RPMI8226 (cell line): ENCODE measurements at regions not wholly inside any gene's neighbourhood (a gene's known extent, or its start where the extent isn't known, plus 50 kb on each side); places are given as distances from the start of the nearest gene placed in this dataset.
"Not testable (repeated sequence)": the region's sequence is repeated elsewhere in the genome, so short reads cannot be mapped to it uniquely, and the experiment has no call there.

Experiments
- DNase-seq: peaks from one replicate; pipeline ENCODE4 v3.0.0-alpha.2; 2015

DNA sequence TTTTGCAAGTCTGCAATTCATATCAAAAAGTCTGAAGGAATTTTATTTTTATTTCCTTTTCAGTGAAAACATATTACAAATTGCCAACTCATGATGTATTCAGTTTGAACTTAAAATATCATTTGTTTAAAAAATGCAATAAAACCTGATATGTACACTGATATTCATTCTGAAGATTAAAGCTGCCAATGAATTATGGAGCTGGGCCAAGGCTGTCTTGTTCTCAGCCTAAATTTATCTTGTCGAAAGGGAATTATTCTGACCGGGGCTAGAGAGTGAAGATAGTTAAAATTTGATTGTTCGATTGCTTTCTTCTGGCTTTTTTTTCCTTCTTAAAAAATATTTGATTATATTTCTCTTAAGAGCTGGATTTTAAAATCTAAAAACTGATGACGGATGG is 54.0 kb upstream of the RBFOX1 start:
- no peak for DNase-seq

DNA sequence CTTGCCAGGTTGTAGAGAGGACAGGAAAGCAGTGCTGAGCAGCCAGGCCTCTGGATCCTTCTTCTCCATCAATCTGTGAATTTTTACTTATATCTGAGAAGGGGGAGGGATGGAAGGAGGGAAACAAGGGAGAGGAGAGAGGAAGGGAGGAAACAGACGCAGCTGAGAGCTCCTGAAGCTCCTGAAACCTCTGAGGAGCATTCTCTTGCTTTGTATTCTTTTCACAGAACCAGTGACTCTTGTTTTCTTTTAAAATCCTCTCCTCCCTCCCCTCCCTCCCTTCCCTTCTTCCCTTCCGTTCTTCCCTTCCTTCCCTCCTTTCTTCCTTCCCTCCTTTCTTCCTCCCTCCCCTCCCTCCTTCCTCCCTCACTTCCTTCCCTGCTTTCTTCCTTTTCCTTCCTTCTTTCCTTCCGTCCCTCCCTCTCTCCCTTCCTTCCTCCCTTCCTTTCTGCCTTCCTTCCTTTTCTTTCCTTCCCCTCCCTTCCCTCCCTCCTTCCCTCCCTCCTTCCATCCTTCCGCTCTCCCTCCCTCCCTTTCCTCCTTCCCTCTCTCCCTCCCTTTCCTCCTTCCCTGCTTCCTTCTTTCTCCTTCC is 60.0 kb upstream of the RBFOX1 start:
- DNase-seq = no peak

DNA sequence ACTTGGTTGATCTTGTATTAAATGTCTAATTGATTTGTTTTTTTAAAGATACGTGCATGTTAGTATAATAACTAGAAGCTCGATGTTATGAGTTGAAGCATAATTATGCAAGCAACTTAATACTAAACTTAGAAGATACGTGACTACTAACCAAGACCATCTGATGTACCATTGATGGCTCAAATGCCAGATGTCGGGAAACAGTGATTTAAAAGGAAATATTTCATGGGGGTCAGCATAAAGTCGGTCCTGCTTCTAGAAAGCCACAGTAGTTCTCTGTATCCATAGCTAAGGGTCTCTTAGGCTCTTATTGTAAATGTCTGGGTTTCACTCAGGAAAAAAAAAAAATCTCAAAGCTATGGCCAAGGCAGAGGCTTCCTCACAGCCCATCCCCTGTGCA is 61.2 kb upstream of the RBFOX1 start:
- no peak for DNase-seq

DNA sequence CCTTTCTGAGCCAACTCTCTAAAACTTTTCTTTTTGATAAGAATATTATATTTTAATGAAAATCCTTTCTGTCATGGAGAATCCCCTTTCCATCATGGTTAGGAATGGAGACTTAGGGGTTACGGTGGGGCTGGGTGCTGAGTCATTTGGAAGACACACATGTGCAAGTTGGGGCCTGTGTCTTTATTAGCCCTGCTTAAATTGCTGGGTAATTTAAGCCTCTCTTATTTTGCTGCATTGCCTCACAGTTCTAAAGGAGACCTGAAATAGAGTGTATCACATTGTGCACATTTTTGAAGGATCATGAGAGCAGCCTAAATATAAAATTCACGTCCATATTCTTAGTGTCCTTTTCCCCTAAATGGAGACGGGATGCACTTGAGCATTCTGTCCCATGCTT is 61.8 kb upstream of the RBFOX1 start:
- no peak for DNase-seq

DNA sequence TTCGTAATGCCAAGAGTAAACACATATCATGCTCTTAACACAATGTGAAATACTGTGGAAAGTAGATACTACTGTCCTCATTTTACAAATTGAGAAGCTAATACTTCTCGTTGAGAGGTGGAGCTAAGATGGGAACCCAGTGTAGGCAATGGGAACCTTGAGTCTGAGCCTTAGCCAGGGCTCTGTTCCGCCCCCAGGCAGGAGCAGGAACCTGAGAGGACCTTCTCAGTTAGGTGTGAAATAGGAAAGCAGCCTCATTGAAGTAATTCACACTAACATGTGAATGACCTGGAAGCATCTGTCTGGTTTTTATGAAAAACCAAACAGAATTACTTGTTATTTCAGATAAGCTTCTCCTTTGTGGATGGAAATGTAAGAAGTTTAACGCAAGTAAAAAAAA is 62.6 kb upstream of the RBFOX1 start:
- DNase-seq = no peak

DNA sequence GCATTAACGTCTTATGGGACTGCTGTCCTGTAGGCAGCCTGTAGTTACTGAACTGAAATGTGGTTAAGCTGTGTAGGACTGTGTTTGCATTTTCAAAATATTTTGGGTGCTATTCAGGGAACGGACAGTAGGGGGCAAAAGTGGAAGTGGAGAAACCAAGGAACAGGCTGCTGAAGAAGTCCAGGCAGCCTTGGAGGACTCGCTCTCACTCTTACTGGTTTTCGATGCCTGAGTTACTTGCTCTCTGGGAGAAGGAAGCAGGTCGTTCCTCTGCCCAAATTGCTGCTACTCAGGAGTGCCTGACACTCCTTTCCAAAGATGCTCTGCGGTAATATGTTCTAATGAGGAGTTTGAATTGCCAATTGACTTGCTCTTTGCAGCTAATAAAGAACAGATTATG is 64.5 kb upstream of the RBFOX1 start:
- peak; percentile 58 for DNase-seq

DNA sequence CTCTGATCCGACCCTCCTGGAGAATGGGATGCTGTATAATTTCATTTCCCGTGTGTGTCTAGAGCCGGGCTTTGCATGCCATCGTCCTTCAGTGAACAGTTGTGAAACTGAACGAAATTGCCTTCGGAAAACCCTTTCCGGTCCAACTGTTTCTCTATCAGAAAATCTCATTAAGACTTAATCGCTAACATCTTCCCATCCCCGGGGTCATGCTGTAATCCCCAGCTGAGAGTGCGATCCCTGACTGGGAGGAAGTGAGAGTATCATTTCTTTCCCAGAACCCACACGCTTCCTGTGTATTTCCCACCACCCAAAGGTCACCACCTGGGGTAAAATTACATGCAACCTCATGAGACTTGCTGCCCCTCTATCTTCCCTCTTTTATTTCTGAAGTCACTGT is 75.6 kb upstream of the RBFOX1 start:
- no peak for DNase-seq

DNA sequence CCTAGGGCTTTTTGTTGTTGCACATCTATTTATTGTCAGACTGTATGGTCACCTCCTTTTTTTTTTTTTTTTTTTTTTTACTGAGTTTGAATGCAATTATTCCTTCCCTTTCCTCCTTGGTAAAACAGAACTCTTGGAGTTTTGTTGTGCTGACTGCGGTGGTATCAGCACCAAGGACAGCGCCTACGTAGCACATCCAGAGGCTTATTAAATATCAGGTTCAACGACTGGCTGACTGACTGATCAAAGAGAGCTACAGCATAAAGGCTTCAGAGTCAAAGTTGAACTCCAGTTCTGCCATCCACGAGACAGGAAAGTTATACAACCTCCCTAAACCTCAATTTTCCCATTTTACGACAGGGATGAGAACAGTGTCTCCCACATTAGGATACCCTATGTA is 86.1 kb upstream of the RBFOX1 start:
- peak; percentile 46 for DNase-seq

DNA sequence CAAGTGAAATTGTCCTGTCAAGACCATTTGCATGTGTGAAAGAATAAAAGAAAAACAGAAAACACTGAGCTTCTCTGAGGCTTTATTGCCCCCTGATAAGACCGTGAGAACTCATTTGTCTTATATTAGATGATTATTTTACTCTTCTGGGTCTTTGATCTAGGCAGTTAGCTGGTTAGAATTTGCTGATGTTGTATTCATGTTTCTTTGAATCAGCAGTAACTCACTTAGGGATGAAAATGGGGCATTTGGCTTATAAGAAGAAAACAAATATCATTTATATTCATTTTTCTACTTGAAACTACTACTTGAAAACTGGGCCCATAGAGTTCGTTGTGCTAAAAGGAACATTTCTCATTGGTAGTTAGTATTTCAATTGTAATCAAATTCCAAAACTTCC is 93.1 kb upstream of the RBFOX1 start:
- DNase-seq = no peak

DNA sequence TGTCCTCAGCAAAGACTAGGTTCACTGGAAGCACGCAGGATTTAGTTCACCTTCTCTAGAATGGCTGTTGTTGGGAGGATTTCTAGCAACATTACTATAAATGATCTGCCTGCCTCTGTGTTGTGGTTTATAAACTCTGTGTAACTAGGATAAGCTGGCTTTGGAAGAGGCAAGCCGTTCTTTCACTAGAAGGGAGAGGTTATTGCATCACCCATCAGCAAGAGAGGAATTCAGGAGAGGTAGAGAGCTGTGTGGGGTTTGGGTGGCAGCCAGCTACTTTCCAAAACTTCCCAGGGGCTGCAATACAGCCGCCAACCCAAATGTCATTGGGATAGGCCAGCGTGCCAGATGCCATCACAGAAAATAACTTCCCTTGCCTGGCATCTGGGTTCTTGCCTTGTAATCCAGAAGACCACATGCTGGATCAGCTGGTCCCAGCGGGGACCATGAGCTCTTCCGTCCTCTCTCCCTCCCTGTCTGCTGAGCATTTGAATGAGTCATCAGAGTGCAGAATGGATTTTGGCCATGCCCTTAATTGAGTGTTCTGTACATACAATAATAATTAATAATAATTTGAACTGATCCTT is 95.7 kb upstream of the RBFOX1 start:
- DNase-seq = no peak

DNA sequence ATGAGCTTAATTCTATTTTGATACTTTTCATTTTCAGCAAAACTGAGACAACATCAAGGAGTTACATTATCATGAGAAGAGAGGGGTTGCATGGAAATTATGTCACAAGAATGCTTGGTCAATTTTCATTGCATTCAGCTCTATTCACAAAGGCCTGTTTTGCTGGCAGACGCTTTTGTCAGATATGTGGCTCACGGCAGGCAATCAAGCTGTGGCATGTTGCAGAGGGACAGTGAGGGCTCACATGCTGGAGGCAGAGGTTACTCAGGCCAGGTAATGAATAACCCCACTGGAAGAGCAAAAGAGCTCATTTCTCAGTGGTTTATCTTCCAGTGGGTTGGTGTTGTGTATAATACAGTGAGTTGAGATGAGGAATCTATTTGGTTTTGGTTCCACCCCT is 98.7 kb upstream of the RBFOX1 start:
- DNase-seq = no peak

DNA sequence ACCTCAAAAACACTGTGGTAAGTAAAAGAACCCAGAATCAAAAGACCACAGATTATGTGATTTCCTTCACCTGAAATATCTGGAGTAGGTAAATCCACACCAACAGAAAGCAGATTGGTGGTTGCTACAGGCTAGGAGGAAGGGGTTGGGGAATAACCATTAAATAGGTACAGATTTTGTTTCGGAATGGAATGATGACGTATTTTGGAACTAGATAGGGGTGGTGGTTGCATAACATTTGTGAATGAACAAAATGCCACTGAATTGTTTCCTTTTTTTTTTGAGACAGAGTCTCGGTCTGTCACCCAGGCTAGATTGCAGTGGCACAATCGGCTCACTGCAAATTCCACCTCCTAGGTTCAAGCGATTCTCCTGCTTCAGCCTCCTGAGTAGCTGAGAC is 100.9 kb upstream of the RBFOX1 start:
- no peak for DNase-seq

DNA sequence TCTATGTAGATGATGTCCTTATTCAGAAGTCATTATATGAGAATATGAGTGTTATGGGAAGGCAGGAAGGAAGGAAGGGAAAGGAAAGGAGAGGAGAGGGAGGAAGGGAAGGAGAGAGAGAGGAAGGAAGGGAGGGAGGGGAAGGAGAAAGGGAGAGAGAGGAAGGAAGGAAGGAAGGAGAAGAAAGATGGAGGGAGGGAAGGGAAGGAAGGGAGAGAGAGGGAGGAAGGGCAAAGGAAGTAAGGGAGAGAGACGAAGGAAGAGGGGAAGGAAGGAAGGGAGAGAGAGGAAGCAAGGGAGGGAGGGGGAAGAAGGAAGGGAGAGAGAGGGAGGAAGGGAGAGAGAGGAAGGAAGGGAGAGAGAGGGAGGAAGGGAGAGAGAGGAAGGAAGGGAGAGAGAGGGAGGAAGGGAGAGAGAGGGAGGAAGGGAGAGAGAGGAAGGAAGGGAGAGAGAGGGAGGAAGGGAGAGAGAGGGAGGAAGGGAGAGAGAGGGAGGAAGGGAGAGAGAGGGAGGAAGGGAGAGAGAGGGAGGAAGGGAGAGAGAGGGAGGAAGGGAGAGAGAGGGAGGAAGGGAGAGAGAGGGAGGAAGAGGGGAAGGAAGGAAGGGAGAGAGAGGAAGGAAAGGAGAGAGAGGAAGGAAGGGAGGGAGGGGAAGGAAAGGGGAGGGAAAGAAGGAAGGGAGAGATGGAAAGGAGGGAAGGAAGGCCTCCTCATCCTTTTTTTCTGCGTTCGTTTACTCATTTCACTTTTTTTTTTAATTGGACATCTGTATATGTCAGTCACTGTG is 103.0 kb upstream of the RBFOX1 start:
- not testable (repeated sequence) for DNase-seq

DNA sequence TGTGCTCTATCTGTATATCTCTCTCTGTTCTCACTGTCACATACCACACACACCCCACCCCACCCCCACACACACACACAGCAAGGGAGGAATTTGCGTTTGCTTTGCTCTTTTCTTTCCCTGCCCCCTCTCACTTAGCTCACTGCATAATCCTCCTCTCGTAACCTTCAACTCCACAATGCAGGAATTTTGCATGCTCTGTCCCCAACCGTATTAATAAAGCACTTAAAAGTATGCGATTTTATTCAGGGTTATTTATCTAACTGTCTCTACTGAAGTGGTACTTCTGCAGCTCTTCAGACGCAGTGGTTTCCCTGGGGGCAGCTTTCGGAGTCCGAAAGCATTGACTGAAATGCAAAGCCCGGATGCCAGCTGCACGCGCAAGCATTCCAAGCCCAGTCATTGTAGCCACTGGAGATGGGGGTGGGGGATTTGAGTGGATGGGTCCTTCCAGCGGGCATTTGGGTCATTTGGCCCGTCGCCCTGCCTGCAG is 105.4 kb upstream of the RBFOX1 start:
- no peak for DNase-seq

DNA sequence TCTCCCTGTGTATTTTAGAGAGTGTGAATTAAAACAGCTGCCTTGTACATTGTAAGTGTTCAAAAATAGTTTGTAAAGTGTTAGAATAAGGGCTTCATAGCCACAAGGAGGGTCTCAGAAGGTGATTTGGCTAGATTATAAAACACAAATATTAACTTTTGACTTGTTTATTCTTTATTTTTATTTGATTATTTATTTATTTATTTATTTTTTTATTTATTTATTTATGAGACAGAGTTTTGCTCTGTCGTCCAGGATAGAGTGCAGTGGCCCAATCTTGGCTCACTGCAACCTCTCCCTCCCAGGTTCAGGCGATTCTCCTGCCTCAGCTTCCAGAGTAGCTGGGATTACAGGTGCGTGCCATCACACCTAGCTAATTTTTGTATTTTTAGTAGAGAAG is 111.5 kb upstream of the RBFOX1 start:
- no peak for DNase-seq

DNA sequence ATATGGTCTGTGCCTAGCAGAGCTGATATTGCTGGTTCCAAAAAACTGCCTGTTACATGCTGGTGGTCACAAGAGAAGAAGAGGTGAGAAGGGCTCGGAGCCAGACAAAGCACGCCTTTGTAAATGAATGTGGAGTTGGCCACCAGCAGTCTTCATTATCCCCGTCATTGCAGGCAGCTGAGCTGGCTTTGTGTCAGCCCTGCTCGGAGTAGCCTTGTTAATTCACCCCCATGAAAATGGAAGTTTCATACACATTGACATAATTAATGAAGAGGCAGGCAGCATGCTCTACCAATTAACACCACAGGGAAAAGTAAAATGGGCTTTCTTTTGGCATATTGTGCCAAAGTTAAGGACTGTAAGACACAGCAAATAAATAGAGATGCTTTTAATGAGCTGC is 113.7 kb upstream of the RBFOX1 start:
- no peak for DNase-seq

DNA sequence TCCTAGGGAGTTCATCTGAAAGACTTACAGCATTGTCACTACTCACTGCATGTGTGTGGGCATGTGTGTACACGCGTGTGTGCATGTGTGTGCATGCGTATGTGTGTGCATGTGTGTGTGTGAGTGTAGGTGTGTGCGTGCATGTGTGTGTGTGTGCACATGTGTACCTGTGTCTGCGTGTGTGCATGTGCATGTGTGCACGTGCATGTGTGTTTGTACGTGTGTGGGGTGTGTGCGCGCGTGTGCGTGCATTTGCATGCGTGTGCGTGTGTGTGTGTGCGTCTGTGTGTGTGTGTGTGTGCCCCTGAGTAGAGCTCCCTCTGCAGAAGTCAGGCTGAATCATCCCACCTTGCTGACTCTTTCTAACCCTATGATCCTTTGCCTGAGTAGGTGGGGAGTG is 114.8 kb upstream of the RBFOX1 start:
- no peak for DNase-seq

DNA sequence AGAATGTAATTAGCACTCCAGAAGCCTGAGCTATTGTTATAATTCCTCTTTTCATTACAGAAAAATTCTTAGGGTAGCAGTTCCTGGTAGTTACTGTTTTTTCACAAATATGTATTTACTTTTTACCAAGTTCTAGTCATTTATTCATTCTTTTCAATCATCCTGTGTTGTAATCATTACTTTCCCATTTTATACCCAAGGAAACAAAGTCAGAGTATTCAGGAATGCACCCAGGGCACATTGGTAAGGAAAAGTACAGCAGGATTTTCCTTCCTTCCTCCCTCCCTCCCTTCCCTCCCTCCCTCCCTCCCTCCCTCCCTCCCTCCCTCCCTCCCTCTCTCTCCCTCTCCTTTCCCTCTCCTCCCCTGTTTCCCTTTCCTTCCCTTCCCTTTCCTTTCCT is 115.9 kb upstream of the RBFOX1 start:
- no peak for DNase-seq

DNA sequence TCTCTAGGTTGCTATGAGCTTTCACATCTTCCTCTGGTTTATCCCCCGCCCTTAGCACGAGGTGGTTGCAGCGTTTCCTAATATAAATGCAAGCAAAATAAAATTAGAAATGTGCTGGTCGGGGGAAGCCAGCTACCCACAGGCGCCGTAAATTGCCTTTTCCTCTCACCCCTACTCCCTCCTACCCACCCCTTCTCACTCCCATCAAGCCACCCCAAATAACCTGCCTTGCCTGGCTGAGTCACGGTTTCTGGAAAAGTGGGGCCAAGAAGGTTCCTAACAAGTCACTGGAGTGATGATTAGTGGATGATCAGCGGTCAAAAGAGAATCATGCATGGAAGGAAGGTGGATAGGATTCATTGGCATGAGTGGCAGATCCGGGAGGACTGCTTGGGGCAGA is 120.9 kb upstream of the RBFOX1 start:
- DNase-seq = no peak

DNA sequence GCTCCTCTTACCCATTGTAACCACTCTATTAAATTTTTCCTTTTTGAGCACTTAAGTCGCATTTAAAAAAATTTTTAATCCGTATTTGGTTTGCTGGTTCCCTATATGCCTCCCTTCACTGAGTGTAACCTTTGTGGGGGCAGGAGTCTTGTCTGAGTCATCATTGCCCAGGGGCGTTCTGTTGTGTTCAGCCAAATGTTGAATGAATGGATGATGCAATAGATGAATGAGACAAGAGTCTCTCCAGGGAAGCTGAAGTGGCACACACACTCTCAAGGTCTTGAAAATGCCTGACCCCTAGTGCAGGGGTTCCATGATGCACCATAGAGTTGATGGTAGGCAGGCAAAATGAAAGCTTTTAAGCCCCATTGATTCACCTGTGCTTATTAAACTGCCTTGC is 123.0 kb upstream of the RBFOX1 start:
- no peak for DNase-seq

DNA sequence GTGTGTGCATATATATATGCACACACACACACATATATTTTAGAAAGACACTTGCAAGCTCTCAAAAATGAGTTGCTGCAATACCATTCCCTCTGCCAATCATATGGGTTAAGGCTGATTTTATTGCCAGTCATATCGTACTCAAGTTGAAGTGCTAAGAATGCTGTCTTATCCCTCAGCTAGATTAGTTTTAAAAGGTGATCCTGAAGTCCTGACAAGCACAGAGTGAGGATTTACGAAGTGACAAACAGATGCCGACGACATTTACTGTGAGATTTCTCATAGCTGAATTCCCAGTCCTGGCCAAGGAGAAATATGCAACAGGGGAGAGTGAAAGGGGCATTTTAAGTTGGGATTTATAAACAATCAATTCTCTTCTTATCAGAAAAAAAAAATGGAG is 126.2 kb upstream of the RBFOX1 start:
- no peak for DNase-seq

DNA sequence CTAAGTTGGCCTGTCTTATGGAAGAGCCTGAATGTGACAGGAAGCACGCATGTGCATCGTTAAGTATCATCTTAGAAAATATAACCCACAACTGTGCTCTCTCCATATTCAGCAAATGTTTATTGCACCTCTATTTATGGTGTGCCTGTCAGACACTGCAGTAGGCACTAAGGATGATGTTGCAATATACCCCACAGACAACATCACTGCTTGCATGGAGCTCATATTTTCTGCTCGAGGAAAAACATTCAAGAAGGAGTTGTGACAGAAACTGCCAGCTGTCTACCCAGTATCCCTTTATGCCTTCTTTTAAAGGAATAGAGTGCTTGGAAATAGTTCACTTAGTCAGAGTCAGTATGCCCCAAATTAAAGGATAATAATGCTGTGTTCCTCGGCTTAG is 132.3 kb upstream of the RBFOX1 start:
- no peak for DNase-seq

DNA sequence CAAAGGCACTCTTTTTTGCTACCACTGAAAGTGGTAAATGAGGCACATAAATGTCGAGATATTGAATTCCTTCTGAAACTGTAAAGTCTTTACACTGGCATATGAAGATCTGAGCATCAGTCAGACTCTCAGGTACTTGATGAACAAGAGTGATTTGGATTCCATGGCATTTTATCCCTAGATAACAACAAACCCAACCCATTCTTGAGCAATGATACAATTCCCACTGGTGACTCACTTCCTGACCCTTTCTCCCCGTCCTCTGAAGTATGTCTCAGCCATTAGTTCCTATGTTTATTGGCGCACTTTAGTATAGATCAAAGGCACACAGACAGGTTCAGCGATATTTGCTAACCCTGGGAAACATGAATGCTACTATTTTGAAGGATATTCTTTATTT is 147.0 kb upstream of the RBFOX1 start:
- no peak for DNase-seq

DNA sequence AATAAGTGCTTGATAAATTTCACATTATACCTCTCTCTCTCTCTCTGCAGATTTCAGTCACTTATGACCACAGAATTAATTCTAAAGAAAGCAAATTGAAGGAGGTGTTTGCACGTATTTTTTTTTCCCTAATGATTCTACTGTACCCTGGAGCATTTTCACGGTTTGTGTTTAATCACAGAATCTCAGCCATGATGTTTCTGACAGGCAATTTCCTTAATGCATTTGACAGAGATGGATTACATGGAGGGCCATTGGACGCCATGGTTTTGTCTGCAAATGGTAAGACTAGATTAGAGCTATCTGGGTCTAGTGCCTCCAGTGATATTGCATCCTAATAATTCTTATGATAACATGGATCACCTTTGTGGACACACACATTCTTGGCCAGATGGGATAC is 147.5 kb upstream of the RBFOX1 start:
- no peak for DNase-seq

DNA sequence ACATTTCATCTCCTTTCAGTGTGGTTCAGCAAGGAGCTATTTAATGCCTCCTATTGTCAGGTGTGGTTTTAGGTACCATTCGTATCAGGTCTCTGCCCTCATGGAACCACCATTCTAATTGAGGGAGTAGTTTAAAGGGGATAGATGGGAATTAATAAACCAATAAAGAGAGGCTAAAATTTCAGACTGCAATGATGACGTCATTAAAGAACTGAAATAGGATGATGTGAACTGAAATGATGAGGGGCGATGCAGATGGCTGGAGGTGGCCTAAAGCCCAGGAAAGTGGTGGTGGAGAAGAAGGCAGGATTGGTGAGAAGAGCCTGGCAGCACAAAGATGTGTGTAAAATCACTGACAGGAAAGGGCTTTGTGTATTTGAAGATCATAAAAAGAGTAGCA is 148.9 kb upstream of the RBFOX1 start:
- no peak for DNase-seq
